ENCODE measurements at regions not wholly inside any gene's neighbourhood (a gene's known extent, or its start where the extent isn't known, plus 50 kb on each side); places are given as distances from the start of the nearest gene placed in this dataset.

DNA sequence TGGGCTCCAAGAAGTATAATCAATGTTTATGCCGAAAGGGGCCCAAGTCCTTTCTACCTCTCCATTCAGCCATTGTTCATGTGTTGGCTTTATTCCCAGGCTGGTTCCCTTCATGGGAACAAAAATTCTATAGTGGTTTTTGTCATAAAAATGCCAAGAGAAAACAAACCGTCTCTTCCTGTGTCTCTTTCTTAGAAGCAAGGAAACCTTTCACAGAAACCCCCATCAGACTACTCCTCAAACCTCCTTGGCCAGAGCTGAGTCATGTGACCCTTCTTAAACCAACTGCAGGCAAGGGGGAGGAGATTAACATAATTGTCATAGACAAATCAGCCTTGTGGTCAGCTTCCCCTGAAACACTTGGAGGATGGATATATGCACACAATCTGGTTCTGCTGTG lies 75.1 kb upstream of the TANK start:
- DNase-seq, result no peak

DNA sequence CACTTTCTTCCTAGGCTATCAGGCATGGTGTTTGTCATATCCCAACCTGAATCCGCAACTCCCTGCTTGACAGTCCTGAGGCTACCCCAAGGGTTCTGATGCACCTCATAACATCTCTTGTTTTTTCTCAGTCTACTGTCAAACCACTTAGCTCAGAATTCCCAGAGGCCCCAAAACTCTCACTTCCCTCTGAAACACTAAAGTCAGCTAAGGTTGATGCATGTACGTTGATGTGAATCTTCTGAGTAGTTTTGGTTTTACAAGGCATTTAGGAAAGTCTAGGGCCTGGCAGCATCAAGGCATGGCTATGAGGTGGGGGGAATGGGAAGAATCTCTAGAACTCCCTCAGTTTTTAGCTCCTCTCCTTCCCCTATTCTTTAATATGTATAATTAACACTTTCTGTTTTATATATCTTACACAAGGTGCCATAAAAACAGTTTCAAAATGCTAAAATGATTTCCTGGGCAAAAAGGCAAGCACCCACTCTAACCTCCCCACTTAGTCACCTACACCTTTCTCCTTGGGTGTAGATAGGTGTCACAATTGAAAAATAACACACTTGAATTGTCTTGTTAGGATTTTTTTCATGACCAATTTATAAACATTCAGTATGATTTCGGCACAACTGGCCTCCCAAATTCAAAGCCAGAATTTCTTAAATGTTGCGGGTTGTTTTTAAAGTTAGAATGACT lies 71.4 kb upstream of the TANK start:
- DNase-seq, result no peak

DNA sequence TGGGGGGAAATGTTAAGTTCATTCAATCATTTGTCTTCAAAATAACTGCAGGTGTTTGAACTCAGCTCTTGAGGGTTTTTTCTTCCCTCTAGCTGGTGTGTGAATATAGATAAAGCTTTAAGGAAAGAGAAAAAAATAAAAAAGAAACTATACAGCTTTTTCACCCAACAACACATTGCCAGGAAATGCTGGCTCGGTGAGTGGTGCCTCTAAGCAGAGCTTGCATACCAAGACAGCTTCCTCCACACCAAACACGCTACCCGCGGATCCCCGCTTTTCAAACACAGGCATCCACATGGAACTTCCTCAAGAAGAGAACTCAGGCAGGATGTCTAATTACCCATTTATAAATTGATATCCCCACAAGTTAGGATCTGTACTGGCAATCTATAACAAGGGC lies 69.8 kb upstream of the TANK start:
- no peak for DNase-seq

DNA sequence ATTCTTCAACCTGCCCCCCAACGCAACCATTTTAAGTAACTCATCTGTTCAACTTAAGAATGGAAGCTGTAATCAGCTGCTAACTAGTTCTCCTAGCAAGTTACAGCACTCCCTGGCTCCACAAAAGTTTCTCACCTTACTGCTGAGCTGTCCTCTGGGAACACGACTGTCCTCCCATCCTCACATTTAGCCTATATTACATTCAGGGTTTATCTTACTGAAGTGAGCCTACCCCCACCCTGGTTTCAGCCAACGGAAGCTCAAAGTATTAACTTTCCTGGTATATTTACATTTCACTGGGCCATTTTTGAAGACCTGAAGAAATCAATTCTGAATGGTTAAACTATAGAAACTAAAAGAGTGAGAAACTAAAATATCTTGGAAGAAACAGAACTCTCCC lies 64.9 kb upstream of the TANK start:
- DNase-seq, result no peak

DNA sequence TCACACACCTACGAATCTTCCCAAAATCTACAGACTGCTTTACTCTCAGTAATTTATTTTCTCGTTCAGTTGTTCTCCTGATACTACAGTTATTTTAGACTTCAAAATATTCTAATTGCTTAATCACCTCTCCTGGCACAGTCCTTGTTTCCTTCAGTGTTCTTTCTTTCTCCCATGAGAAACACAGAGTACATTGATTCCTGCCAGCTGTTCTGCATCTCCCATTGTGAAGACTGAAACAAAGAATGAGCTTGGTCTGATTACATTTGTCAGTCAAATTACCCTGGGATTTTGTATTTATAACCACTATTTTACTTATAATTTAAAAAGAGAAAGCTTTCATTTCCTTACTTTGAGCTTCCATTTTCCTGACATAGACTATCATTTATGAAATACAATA lies 63.9 kb upstream of the TANK start:
- no peak for DNase-seq

DNA sequence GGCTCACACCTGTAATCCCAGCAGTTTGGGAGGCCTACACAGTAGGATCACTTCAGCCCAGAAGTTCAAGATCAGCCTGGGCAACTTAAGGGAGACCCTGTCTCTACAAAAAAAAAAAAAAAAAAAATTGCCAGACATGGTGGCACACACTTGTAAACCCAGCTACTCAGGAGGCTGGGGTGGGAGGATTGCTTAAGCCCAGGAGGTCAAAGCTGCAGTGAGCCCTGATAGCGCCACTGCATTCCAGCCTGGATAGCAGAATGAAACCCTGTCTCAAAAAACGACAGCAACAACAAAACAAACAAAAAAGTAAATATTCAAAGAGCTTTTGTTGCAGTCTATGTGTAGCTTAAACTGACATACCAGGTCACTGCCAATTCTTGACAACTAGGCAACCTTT lies 63.1 kb upstream of the TANK start:
- DNase-seq, result no peak

DNA sequence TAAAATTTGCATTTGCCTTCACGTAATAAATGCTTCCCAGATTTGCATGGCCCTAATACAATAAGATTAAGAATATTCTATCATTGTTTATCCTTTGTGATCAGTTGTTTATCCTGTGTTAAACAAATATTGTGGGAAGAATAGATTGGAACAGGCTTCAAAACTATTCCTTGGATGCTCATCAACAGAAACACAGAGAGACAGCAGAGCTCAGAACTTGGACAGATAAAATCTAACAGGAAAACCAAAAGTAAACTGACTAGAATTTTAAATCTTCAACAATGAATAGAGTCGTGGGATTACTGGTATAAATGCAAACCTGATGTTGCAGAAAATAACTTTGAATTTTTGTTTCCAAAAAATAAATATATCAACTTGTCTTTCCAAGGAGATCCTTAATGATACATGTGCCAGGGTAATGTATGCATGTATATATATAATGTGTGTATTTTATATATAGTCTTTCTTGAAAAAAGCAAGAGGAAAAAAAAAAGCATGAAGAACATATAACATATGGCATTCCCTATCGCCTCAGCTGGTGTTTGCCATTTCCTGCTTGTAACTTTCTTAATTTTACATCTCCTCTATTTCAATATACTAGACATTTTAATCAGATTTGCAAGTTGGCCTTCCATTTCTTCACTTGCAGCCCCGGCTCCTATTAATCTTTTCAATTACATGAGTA lies 59.9 kb upstream of the TANK start:
- DNase-seq, result no peak

DNA sequence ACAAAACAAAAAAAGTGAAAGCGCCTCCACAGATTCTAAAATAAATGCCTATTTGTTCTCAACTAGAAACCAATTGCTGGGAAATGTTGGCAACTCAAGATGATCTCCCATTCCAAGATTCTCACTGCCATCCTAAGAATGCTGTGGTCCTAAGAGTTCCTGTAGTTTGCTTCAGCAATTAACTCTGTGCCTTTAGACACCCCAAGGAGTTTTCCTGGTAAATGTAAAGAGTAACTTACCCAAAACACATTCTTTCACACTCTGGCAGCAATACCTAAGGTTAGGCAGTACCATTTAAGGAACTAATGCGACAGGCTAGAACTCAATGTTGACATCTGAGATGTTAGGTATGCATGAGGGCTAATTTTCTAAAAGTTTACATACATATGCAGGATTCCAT lies 58.8 kb upstream of the TANK start:
- DNase-seq, result no peak

DNA sequence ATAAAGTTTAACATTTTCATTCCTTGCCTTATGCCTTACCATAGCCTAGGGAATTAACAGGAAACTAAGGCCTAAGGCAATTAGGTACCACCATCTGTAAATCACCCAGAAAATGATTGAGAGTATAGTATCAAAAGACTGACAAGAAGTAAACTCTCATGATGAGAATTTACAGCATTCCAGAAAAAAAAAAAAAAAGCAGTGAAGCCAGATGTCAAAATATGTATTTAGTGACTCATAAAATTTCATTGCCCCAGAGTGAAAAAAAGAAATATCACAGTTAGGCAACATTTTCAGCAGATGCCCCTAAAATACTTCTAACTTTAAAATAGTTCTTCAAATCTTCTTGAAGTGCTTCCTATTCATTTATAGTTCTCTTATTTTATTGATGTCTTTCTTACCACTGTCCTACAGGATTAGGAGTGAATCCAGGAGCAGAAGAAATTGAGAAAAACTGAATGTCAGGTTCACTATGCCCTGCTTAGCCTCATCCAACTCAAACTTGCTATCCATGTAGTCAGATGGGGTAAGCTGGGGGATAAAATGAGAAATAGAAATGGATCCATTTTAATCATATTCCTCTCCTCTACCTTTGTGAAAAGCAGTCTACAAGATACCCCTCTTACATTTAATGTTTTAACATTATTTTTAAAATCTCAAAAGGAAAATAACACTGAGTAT lies 57.3 kb upstream of the TANK start:
- no peak for DNase-seq

DNA sequence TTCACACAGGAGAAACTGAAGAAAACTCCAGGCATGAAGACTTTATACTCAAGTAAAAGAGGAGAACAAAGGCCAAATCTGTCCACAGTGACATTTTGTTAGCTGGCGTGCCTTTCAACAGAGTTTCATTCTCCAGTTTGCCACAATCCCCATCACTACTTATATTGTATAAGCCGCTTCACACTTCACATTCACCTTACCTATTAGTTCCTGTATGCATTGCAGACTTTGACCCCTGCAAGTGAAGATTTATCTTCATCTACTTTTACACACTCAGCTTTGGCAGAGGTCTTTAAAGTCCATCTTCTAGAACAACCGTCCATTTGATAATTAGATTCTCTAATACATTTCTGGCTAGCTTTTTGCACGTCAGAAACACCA lies 56.8 kb upstream of the TANK start:
- no peak for DNase-seq

DNA sequence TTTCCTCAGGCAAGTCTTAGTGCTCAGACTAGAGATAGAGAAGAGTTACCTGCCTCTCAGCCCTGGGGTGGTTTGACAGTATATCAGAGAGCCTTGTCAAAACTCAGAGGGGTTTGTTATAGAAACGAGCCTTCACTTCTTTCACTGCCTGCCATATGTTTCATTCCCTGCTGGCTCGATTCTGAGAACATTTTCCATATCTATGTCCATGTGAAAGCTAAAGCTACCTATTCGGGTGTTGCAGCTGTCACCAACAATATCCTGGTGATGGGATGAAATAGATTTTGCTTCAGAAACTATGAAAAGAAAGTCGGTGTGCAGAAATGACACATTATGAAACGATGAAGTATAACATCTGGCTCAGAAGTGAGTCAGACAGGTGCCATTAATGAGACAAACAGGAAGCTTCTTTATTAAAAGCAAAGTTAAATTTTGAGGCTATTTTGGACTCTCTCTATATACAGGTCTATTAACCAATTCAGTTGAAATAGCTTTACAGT lies 56.1 kb upstream of the TANK start:
- no peak for DNase-seq

DNA sequence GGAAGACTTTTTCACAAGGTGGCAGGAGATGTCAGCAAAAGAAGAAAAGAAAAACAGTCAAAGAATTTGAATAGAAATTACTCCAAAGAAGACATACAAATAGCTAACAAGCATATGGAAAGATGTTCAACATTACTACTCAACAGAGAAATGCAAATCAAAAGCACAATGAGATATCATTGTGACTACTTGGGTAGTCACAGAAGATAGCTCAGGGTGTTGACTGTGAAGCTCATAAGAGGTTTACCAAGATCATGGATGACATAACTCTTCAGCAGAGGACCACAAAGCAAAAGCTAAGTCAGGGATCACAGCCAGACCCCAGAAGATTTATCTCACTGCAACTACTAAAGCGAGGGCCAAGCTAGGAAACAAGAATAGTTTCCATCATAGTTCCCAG lies 53.0 kb upstream of the TANK start:
- DNase-seq, result no peak

All from NCI-H1092 (cell line).